ENCODE measurements at regions not wholly inside any gene's neighbourhood (a gene's known extent, or its start where the extent isn't known, plus 50 kb on each side); places are given as distances from the start of the nearest gene placed in this dataset.

DNA sequence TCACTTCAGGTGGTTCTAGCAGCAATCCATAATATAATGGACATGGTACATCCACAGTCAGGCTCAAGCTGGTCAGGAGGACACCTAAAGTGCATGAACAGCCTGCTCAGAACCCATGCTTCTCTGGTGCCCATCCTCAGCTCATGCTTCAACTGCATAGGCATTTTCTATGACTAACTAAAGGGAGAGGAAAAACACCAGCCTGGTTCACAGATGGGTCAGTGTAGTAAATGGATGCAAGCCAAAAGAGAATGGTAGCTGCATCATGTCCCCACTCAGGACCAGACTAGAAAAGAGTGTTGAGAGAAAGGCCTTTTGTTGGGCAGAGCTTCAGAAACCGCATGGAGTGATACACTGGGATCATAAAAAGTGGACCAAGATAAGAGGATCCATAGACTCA is 556.6 kb downstream of the TLE1 start (continued):
- TF ChIP-seq STAT3 (IDR thresholded peaks at IDR 0.05; ENCODE audit: low read depth, low read length) = no peak
- no peak for TF ChIP-seq LARP7 (IDR thresholded peaks at IDR 0.05)

DNA sequence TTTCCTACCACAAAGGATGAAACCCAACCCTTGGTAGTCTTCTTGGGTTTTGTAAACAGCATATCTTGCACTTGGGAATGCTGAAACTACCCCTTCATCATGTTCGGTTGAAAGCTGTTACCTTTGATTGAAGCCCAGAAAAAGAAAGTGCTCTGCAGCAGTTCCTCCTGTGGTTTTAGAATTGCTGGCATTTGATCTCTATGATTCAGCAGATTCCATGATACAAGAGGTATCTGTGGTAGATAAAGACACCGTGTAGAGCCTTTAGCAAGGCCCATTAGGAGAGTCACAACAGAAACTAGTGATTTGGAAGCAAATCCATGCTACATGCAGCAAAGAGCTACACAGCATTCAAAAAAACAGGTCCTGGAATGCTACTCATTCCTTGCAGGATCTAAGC is 557.0 kb downstream of the TLE1 start:
- SMC1A ChIA-PET (ENCODE audit: uncharacterized antibody, unreplicated experiment) = no interaction called here
- no peaks in the 10 kb centered on the region for H3K9me3 ChIP-seq (replicated peaks; ENCODE audit: control insufficient read depth, insufficient read depth, low read length)
- DNase-seq (ENCODE audit: low read depth, low spot score) (no peak), FAIRE-seq (no peak), ATAC-seq (no peak)
- intact Hi-C loops (cut with micrococcal nuclease; ENCODE audit: unreplicated experiment) (no loop called here), in situ Hi-C loops (cut with MboI) (no loop called here)
- no peaks in the 10 kb centered on the region for H3K27me3 ChIP-seq (replicated peaks in 1 of 2; ENCODE audit: control insufficient read depth in 2 of 2, insufficient read depth in 2 of 2, low read length in 1 of 2)
- no peaks in the 10 kb centered on the region for H4K20me1 ChIP-seq (ENCODE audit: control insufficient read depth, insufficient read depth)
- H3K4me1 ChIP-seq (ENCODE audit: control insufficient read depth, insufficient read depth, low read length) = no peaks in the 10 kb centered on the region
- no peaks in the 10 kb centered on the region for H3K79me2 ChIP-seq (ENCODE audit: control insufficient read depth, insufficient read depth, low read length)
- POLR2A ChIA-PET = no interaction called here
- RAD21 ChIA-PET (ENCODE audit: unreplicated experiment) = no interaction called here
- CTCF ChIA-PET = no interaction called here
- H2AFZ ChIP-seq (ENCODE audit: control insufficient read depth, low read depth, low read length) = no peak overlapping the region
- H3K27ac ChIP-seq (ENCODE audit: control insufficient read depth, insufficient read depth) = no peak overlapping the region
- no peak overlapping the region for H3K4me2 ChIP-seq (ENCODE audit: control insufficient read depth, insufficient read depth)
- no TSS peak for BruUV-seq (replicated peaks)
- WGBS (ENCODE audit: insufficient coverage, insufficient replicate concordance, low lambda C conversion rate, missing lambda C conversion rate) = 4% methylated on average over 2 of the region's 2 CpGs
- no peak overlapping the region for H3K4me3 ChIP-seq
- H3K9ac ChIP-seq (ENCODE audit: control insufficient read depth, insufficient read depth, low read length) = no peak overlapping the region
- no peaks in the 10 kb centered on the region for H3K36me3 ChIP-seq (ENCODE audit: control insufficient read depth in 2 of 2, insufficient read depth in 2 of 2, low read length in 1 of 2)
- TF ChIP-seq KAT2A (conservative IDR thresholded peaks at IDR 0.05; ENCODE audit: control insufficient read depth, low read depth, low read length) (no peak), RB1 (IDR thresholded peaks at IDR 0.05; ENCODE audit: borderline replicate concordance) (no peak), EZH2 (IDR thresholded peaks at IDR 0.05; ENCODE audit: borderline replicate concordance, control insufficient read depth, low read depth, low read length) (no peak), ZNF24 (IDR thresholded peaks at IDR 0.05) (no peak), CHD4 (IDR thresholded peaks at IDR 0.05) (no peak), ASH2L (IDR thresholded peaks at IDR 0.05; ENCODE audit: borderline replicate concordance, low read depth) (no peak), CEBPB (IDR thresholded peaks at IDR 0.05; ENCODE audit: borderline replicate concordance in 1 of 2, low read depth in 2 of 2, low read length in 2 of 2) (no peak), GABPA (IDR thresholded peaks at IDR 0.05; ENCODE audit: low read depth) (no peak)
- TF ChIP-seq, protein P1, sequence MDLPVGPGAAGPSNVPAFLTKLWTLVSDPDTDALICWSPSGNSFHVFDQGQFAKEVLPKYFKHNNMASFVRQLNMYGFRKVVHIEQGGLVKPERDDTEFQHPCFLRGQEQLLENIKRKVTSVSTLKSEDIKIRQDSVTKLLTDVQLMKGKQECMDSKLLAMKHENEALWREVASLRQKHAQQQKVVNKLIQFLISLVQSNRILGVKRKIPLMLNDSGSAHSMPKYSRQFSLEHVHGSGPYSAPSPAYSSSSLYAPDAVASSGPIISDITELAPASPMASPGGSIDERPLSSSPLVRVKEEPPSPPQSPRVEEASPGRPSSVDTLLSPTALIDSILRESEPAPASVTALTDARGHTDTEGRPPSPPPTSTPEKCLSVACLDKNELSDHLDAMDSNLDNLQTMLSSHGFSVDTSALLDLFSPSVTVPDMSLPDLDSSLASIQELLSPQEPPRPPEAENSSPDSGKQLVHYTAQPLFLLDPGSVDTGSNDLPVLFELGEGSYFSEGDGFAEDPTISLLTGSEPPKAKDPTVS (IDR thresholded peaks at IDR 0.05; ENCODE audit: low read depth, low read length) = no peak
- TF ChIP-seq, protein P2, sequence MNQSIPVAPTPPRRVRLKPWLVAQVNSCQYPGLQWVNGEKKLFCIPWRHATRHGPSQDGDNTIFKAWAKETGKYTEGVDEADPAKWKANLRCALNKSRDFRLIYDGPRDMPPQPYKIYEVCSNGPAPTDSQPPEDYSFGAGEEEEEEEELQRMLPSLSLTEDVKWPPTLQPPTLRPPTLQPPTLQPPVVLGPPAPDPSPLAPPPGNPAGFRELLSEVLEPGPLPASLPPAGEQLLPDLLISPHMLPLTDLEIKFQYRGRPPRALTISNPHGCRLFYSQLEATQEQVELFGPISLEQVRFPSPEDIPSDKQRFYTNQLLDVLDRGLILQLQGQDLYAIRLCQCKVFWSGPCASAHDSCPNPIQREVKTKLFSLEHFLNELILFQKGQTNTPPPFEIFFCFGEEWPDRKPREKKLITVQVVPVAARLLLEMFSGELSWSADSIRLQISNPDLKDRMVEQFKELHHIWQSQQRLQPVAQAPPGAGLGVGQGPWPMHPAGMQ (IDR thresholded peaks at IDR 0.05; ENCODE audit: borderline replicate concordance) = no peak

Data from GM12878 (cell line).